Activated CD4-positive, alpha-beta memory T cell treated with anti-CD3 and anti-CD28 coated beads for 36 hours (primary cell): ENCODE measurements at regions not wholly inside any gene's neighbourhood (a gene's known extent, or its start where the extent isn't known, plus 50 kb on each side); places are given as distances from the start of the nearest gene placed in this dataset.

Experiments used
- CTCF ChIA-PET: fragments of 350-600 bp; sonication (Branson Sonifier 250); formaldehyde crosslinking; loops from one replicate; lab custom pipeline; 2021; ENCODE audit warnings: antibody characterized with exemption, inconsistent platforms; lab: Charles Lee
- POLR2A ChIA-PET: fragments of 350-600 bp; sonication (Branson Sonifier 250); formaldehyde crosslinking; loops from one replicate; lab custom pipeline; 2021; ENCODE audit warnings: antibody characterized with exemption; lab: Charles Lee
- DNase-seq: peaks from one replicate; pipeline ENCODE4 v3.0.0-alpha.2; 2020
- H3K27ac Mint-ChIP-seq: one replicate; pipeline ENCODE4 v1.8.0; 2021; ENCODE audit warnings: mixed read lengths
- H3K27me3 Mint-ChIP-seq: one replicate; pipeline ENCODE4 v1.8.0; 2021; ENCODE audit warnings: mixed read lengths
- H3K36me3 Mint-ChIP-seq: one replicate; pipeline ENCODE4 v1.8.0; 2021; ENCODE audit warnings: mixed read lengths
- H3K4me1 Mint-ChIP-seq: one replicate; pipeline ENCODE4 v1.8.0; 2021; ENCODE audit warnings: low read depth, mixed read lengths
- H3K4me3 Mint-ChIP-seq: one replicate; pipeline ENCODE4 v1.8.0; 2021; ENCODE audit warnings: mild to moderate bottlenecking, mixed read lengths
- H3K9me3 Mint-ChIP-seq: one replicate; pipeline ENCODE4 v1.8.0; 2021; ENCODE audit warnings: mixed read lengths
- intact Hi-C: fragments of 100-400 bp; cut with micrococcal nuclease; formaldehyde crosslinking; loops from one replicate; pipeline ENCODE4 v1.15.1; 2023

- H3K4me3 Mint-ChIP-seq: no peak overlapping the region
- ChIA-PET CTCF (no interaction called here), POLR2A (no interaction called here)
- no peak for DNase-seq
- no peaks in the 10 kb centered on the region for H3K9me3 Mint-ChIP-seq
- H3K36me3 Mint-ChIP-seq: no peaks in the 10 kb centered on the region
- H3K27me3 Mint-ChIP-seq: no peaks in the 10 kb centered on the region
- H3K4me1 Mint-ChIP-seq: no peaks in the 10 kb centered on the region
- intact Hi-C loops: no loop called here
- no peak overlapping the region for H3K27ac Mint-ChIP-seq
Observed at GRCh38 chr2:120860579-120860922, 124.9 kb downstream of the GLI2 start.

- intact Hi-C loops: no loop called here
- Mint-ChIP-seq H3K4me1 (no peaks in the 10 kb centered on the region), H3K9me3 (no peaks in the 10 kb centered on the region), H3K27ac (no peak overlapping the region), H3K36me3 (no peaks in the 10 kb centered on the region), H3K27me3 (peaks cover 3% of the 10 kb centered on the region), H3K4me3 (no peak overlapping the region)
- ChIA-PET POLR2A (no interaction called here), CTCF (no interaction called here)
- DNase-seq: no peak
Observed at GRCh38 chr2:120861191-120861575, 125.5 kb downstream of the GLI2 start.

- CTCF ChIA-PET: no interaction called here
- no peaks in the 10 kb centered on the region for H3K9me3 Mint-ChIP-seq
Observed at GRCh38 chr2:120861576-120862191, 126.0 kb downstream of the GLI2 start.

GRCh38 chr2:120862201-120863060 is 126.8 kb downstream of the GLI2 start:
- Mint-ChIP-seq H3K4me3 (no peak overlapping the region), H3K9me3 (no peaks in the 10 kb centered on the region), H3K27me3 (peaks cover 8% of the 10 kb centered on the region), H3K27ac (no peak overlapping the region), H3K4me1 (no peaks in the 10 kb centered on the region), H3K36me3 (no peaks in the 10 kb centered on the region)
- intact Hi-C loops: no loop called here
- ChIA-PET CTCF (no interaction called here), POLR2A (no interaction called here)
- DNase-seq: no peak

More at GRCh38 chr2:120861576-120862191, 126.0 kb downstream of the GLI2 start:
- DNase-seq: no peak
- intact Hi-C loops: no loop called here
- Mint-ChIP-seq H3K4me1 (no peaks in the 10 kb centered on the region), H3K27me3 (peaks cover 5% of the 10 kb centered on the region), H3K36me3 (no peaks in the 10 kb centered on the region), H3K4me3 (no peak overlapping the region), H3K27ac (no peak overlapping the region)
- POLR2A ChIA-PET: no interaction called here

- CTCF ChIA-PET: no interaction called here
- Mint-ChIP-seq H3K4me3 (no peak overlapping the region), H3K36me3 (no peaks in the 10 kb centered on the region), H3K9me3 (no peaks in the 10 kb centered on the region), H3K4me1 (no peaks in the 10 kb centered on the region), H3K27me3 (peaks cover 13% of the 10 kb centered on the region), H3K27ac (no peak overlapping the region)
- POLR2A ChIA-PET: no interaction called here
- intact Hi-C loops: no loop called here
- DNase-seq: no peak
Observed at GRCh38 chr2:120863146-120863545, 127.5 kb downstream of the GLI2 start.

GRCh38 chr2:120863661-120864320 is 128.1 kb downstream of the GLI2 start:
- intact Hi-C loops: no loop called here
- DNase-seq: no peak
- no peak overlapping the region for H3K4me3 Mint-ChIP-seq
- no peaks in the 10 kb centered on the region for H3K4me1 Mint-ChIP-seq
- ChIA-PET CTCF (no interaction called here), POLR2A (no interaction called here)
- peaks cover 19% of the 10 kb centered on the region for H3K27me3 Mint-ChIP-seq
- H3K36me3 Mint-ChIP-seq: no peaks in the 10 kb centered on the region
- H3K9me3 Mint-ChIP-seq: no peaks in the 10 kb centered on the region
- H3K27ac Mint-ChIP-seq: no peak overlapping the region

- H3K4me3 Mint-ChIP-seq: no peak overlapping the region
- H3K27me3 Mint-ChIP-seq: peaks cover 25% of the 10 kb centered on the region
- CTCF ChIA-PET: no interaction called here
- no peak overlapping the region for H3K27ac Mint-ChIP-seq
- no peaks in the 10 kb centered on the region for H3K9me3 Mint-ChIP-seq
- POLR2A ChIA-PET: no interaction called here
- H3K4me1 Mint-ChIP-seq: no peaks in the 10 kb centered on the region
- DNase-seq: no peak
- intact Hi-C loops: no loop called here
- H3K36me3 Mint-ChIP-seq: no peaks in the 10 kb centered on the region
Observed at GRCh38 chr2:120864981-120865380, 129.3 kb downstream of the GLI2 start.

- POLR2A ChIA-PET: no interaction called here
Observed at GRCh38 chr2:120865656-120866055, 130.0 kb downstream of the GLI2 start.

GRCh38 chr2:120866071-120866470 is 130.4 kb downstream of the GLI2 start:
- intact Hi-C loops: no loop called here
- ChIA-PET POLR2A (no interaction called here), CTCF (no interaction called here)
- DNase-seq: no peak
- H3K36me3 Mint-ChIP-seq: no peaks in the 10 kb centered on the region
- no peak overlapping the region for H3K4me3 Mint-ChIP-seq
- H3K27ac Mint-ChIP-seq: no peak overlapping the region
- no peaks in the 10 kb centered on the region for H3K9me3 Mint-ChIP-seq
- H3K4me1 Mint-ChIP-seq: no peaks in the 10 kb centered on the region
- peaks cover 29% of the 10 kb centered on the region for H3K27me3 Mint-ChIP-seq

More at GRCh38 chr2:120865656-120866055, 130.0 kb downstream of the GLI2 start:
- Mint-ChIP-seq H3K36me3 (no peaks in the 10 kb centered on the region), H3K9me3 (no peaks in the 10 kb centered on the region), H3K27ac (no peak overlapping the region), H3K4me1 (no peaks in the 10 kb centered on the region), H3K27me3 (peaks cover 29% of the 10 kb centered on the region), H3K4me3 (no peak overlapping the region)
- intact Hi-C loops: no loop called here
- CTCF ChIA-PET: no interaction called here
- DNase-seq: no peak

GRCh38 chr2:120866483-120867140 is 130.9 kb downstream of the GLI2 start:
- Mint-ChIP-seq H3K4me1 (no peaks in the 10 kb centered on the region), H3K4me3 (no peak overlapping the region), H3K27ac (no peak overlapping the region), H3K9me3 (no peaks in the 10 kb centered on the region), H3K36me3 (no peaks in the 10 kb centered on the region), H3K27me3 (peaks cover 32% of the 10 kb centered on the region)
- ChIA-PET POLR2A (no interaction called here), CTCF (no interaction called here)
- intact Hi-C loops: no loop called here
- DNase-seq: no peak

GRCh38 chr2:120867290-120868241 is 131.9 kb downstream of the GLI2 start:
- Mint-ChIP-seq H3K4me1 (no peaks in the 10 kb centered on the region), H3K4me3 (no peak overlapping the region), H3K9me3 (no peaks in the 10 kb centered on the region), H3K27me3 (peaks cover 33% of the 10 kb centered on the region), H3K27ac (no peak overlapping the region), H3K36me3 (no peaks in the 10 kb centered on the region)
- ChIA-PET POLR2A (no interaction called here), CTCF (no interaction called here)
- no peak for DNase-seq
- intact Hi-C loops: no loop called here
